WTC11 (cell line): ENCODE measurements at regions not wholly inside any gene's neighbourhood (a gene's known extent, or its start where the extent isn't known, plus 50 kb on each side); places are given as distances from the start of the nearest gene placed in this dataset.

Source experiments
- ATAC-seq: fragments of 200-7000 bp; cut with Tn5 transposase; 2 replicates; pipeline ENCODE4 v1.10.0; 2021; ENCODE audit warnings: mild to moderate bottlenecking, moderate library complexity
- CTCF ChIA-PET: fragments of 300-600 bp; sonication (Branson Sonifier 250); formaldehyde crosslinking; loops from one replicate; lab custom pipeline; 2021; ENCODE audit warnings: antibody characterized with exemption; lab: Charles Lee
- POLR2A ChIA-PET: fragments of 350-600 bp; sonication (Branson Sonifier 250); formaldehyde crosslinking; loops from one replicate; lab custom pipeline; 2021; ENCODE audit warnings: antibody characterized with exemption; lab: Charles Lee
- DNase-seq: peaks from one replicate; pipeline ENCODE4 v3.0.0; 2021; ENCODE audit warnings: low spot score
- H3K27ac Mint-ChIP-seq: 2 replicates; pipeline ENCODE4 v1.8.0; 2021; ENCODE audit warnings: mixed read lengths
- H3K27me3 Mint-ChIP-seq: 2 replicates; pipeline ENCODE4 v1.8.0; 2021; ENCODE audit warnings: low read depth, mild to moderate bottlenecking, moderate library complexity, mixed read lengths
- H3K36me3 Mint-ChIP-seq: 2 replicates; pipeline ENCODE4 v1.8.0; 2021; ENCODE audit warnings: mixed read lengths
- H3K4me1 Mint-ChIP-seq: 2 replicates; pipeline ENCODE4 v1.8.0; 2022; ENCODE audit warnings: mixed read lengths
- H3K4me3 Mint-ChIP-seq: 2 replicates; pipeline ENCODE4 v1.8.0; 2021; ENCODE audit warnings: mild to moderate bottlenecking, moderate library complexity, mixed read lengths
- H3K9me3 Mint-ChIP-seq: 2 replicates; pipeline ENCODE4 v1.8.0; 2021; ENCODE audit warnings: mixed read lengths
- EMX1 ChIP-seq: fragments of 250-450 bp; sonication (Bioruptor Pico); IDR thresholded peaks from 2 replicates; pipeline ENCODE4 v1.8.0; 2021; ENCODE audit warnings: mild to moderate bottlenecking
- FOXJ3 ChIP-seq: sonication (generic); formaldehyde crosslinking; IDR thresholded peaks from 2 replicates; pipeline ENCODE4 v1.9.0; 2021; ENCODE audit warnings: missing genetic modification reagents, mild to moderate bottlenecking, borderline replicate concordance
- GABPB1 ChIP-seq: sonication (generic); formaldehyde crosslinking; IDR thresholded peaks from 2 replicates; pipeline ENCODE4 v1.8.1; 2023; ENCODE audit warnings: mild to moderate bottlenecking, missing genetic modification reagents
- KAT7 ChIP-seq: sonication (generic); formaldehyde crosslinking; IDR thresholded peaks from 2 replicates; pipeline ENCODE4 v1.8.1; 2023; ENCODE audit warnings: missing genetic modification reagents, mild to moderate bottlenecking, borderline replicate concordance
- TCF7 ChIP-seq: sonication (generic); formaldehyde crosslinking; IDR thresholded peaks from 2 replicates; pipeline ENCODE4 v1.8.0; 2022; ENCODE audit warnings: mild to moderate bottlenecking, low read depth, missing genetic modification reagents, moderate library complexity
- TEAD4 ChIP-seq: sonication (generic); formaldehyde crosslinking; IDR thresholded peaks from 2 replicates; pipeline ENCODE4 v1.8.0; 2022; ENCODE audit warnings: mild to moderate bottlenecking, missing genetic modification reagents
- ZNF138 ChIP-seq: sonication (generic); formaldehyde crosslinking; conservative IDR thresholded peaks from 2 replicates; pipeline ENCODE4 v1.8.1; 2022; ENCODE audit warnings: mild to moderate bottlenecking, moderate library complexity, missing genetic modification reagents
- ZNF232 ChIP-seq: sonication (generic); formaldehyde crosslinking; IDR thresholded peaks from 2 replicates; pipeline ENCODE4 v1.8.0; 2022; ENCODE audit warnings: mild to moderate bottlenecking, missing genetic modification reagents
- TF ChIP-seq, protein P1 (sequence below): fragments of 250-450 bp; sonication (Bioruptor Pico); IDR thresholded peaks from 2 replicates; pipeline ENCODE4 v1.9.0; 2021; ENCODE audit warnings: mild to moderate bottlenecking, borderline replicate concordance
- TF ChIP-seq, protein P2 (sequence below): fragments of 250-450 bp; sonication (Bioruptor Pico); IDR thresholded peaks from 2 replicates; pipeline ENCODE4 v2.1.2; 2022; ENCODE audit warnings: mild to moderate bottlenecking, moderate library complexity
- TF ChIP-seq, protein P3 (sequence below): sonication (generic); formaldehyde crosslinking; IDR thresholded peaks from 2 replicates; pipeline ENCODE4 v1.8.0; 2022; ENCODE audit warnings: missing genetic modification reagents
- TF ChIP-seq, protein P4 (sequence below): sonication (generic); formaldehyde crosslinking; IDR thresholded peaks from 2 replicates; pipeline ENCODE4 v1.8.0; 2023; ENCODE audit warnings: mild to moderate bottlenecking, missing genetic modification reagents
- TF ChIP-seq, protein P5 (sequence below): sonication (generic); formaldehyde crosslinking; IDR thresholded peaks from 2 replicates; pipeline ENCODE4 v1.8.0; 2023; ENCODE audit warnings: missing genetic modification reagents, mild to moderate bottlenecking, borderline replicate concordance
- TF ChIP-seq, protein P6 (sequence below): sonication (generic); formaldehyde crosslinking; IDR thresholded peaks from 2 replicates; pipeline ENCODE4 v1.8.0; 2022; ENCODE audit warnings: mild to moderate bottlenecking, missing genetic modification reagents
- TF ChIP-seq, protein P7 (sequence below): sonication (generic); formaldehyde crosslinking; IDR thresholded peaks from 2 replicates; pipeline ENCODE4 v1.8.1; 2022; ENCODE audit warnings: mild to moderate bottlenecking, moderate library complexity, missing genetic modification reagents
- TF ChIP-seq, protein P8 (sequence below): sonication (generic); formaldehyde crosslinking; IDR thresholded peaks from 2 replicates; pipeline ENCODE4 v1.8.1; 2022; ENCODE audit warnings: low read depth, mild to moderate bottlenecking, moderate library complexity, missing genetic modification reagents, borderline replicate concordance

DNA sequence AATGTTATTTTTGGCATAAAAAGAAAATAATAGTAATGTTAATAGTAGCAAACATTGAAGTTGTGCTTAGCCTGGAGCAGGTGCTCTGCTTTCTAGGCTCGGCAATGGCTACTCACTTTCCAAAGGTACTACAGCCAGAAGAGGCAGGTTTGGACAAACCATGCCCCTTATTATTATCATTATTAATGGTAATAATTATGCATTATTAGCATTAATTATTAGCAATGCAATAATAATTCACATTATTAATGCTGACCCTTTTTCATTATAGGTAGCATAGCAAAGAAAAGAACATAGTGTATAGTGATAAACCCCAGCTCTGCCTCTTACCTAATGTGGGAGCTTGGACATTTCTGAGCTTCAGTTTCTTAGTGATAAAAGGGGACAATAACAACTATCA lies 171.4 kb downstream of the EDEM1 start:
- ChIA-PET POLR2A (interaction anchor here (0.6 kb wide), 1 partner anchor 1723 kb away, joined by 3 read pairs; no protein-coding TSS in a partner anchor), CTCF (no interaction called here)
- no peaks in the 10 kb centered on the region for H3K4me1 Mint-ChIP-seq
- DNase-seq (no peak), ATAC-seq (no peak)
- no peak overlapping the region for H3K27ac Mint-ChIP-seq
- peaks cover 19% of the 10 kb centered on the region for H3K36me3 Mint-ChIP-seq
- H3K27me3 Mint-ChIP-seq: peaks cover 4% of the 10 kb centered on the region
- no peak overlapping the region for H3K4me3 Mint-ChIP-seq
- TF ChIP-seq, protein P1, sequence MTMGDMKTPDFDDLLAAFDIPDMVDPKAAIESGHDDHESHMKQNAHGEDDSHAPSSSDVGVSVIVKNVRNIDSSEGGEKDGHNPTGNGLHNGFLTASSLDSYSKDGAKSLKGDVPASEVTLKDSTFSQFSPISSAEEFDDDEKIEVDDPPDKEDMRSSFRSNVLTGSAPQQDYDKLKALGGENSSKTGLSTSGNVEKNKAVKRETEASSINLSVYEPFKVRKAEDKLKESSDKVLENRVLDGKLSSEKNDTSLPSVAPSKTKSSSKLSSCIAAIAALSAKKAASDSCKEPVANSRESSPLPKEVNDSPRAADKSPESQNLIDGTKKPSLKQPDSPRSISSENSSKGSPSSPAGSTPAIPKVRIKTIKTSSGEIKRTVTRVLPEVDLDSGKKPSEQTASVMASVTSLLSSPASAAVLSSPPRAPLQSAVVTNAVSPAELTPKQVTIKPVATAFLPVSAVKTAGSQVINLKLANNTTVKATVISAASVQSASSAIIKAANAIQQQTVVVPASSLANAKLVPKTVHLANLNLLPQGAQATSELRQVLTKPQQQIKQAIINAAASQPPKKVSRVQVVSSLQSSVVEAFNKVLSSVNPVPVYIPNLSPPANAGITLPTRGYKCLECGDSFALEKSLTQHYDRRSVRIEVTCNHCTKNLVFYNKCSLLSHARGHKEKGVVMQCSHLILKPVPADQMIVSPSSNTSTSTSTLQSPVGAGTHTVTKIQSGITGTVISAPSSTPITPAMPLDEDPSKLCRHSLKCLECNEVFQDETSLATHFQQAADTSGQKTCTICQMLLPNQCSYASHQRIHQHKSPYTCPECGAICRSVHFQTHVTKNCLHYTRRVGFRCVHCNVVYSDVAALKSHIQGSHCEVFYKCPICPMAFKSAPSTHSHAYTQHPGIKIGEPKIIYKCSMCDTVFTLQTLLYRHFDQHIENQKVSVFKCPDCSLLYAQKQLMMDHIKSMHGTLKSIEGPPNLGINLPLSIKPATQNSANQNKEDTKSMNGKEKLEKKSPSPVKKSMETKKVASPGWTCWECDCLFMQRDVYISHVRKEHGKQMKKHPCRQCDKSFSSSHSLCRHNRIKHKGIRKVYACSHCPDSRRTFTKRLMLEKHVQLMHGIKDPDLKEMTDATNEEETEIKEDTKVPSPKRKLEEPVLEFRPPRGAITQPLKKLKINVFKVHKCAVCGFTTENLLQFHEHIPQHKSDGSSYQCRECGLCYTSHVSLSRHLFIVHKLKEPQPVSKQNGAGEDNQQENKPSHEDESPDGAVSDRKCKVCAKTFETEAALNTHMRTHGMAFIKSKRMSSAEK (CRISPR knock-in tag): no peak
- TF ChIP-seq EMX1: no peak
- no peak for TF ChIP-seq TEAD4 (CRISPR knock-in tag)
- no peak for TF ChIP-seq TCF7 (CRISPR knock-in tag)
- TF ChIP-seq, protein P2, sequence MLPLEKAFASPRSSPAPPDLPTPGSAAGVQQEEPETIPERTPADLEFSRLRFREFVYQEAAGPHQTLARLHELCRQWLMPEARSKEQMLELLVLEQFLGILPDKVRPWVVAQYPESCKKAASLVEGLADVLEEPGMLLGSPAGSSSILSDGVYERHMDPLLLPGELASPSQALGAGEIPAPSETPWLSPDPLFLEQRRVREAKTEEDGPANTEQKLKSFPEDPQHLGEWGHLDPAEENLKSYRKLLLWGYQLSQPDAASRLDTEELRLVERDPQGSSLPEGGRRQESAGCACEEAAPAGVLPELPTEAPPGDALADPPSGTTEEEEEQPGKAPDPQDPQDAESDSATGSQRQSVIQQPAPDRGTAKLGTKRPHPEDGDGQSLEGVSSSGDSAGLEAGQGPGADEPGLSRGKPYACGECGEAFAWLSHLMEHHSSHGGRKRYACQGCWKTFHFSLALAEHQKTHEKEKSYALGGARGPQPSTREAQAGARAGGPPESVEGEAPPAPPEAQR: no peak
- TF ChIP-seq ZNF138 (CRISPR knock-in tag): no peak
- no peak for TF ChIP-seq GABPB1
- no peak for TF ChIP-seq KAT7
- TF ChIP-seq, protein P3, sequence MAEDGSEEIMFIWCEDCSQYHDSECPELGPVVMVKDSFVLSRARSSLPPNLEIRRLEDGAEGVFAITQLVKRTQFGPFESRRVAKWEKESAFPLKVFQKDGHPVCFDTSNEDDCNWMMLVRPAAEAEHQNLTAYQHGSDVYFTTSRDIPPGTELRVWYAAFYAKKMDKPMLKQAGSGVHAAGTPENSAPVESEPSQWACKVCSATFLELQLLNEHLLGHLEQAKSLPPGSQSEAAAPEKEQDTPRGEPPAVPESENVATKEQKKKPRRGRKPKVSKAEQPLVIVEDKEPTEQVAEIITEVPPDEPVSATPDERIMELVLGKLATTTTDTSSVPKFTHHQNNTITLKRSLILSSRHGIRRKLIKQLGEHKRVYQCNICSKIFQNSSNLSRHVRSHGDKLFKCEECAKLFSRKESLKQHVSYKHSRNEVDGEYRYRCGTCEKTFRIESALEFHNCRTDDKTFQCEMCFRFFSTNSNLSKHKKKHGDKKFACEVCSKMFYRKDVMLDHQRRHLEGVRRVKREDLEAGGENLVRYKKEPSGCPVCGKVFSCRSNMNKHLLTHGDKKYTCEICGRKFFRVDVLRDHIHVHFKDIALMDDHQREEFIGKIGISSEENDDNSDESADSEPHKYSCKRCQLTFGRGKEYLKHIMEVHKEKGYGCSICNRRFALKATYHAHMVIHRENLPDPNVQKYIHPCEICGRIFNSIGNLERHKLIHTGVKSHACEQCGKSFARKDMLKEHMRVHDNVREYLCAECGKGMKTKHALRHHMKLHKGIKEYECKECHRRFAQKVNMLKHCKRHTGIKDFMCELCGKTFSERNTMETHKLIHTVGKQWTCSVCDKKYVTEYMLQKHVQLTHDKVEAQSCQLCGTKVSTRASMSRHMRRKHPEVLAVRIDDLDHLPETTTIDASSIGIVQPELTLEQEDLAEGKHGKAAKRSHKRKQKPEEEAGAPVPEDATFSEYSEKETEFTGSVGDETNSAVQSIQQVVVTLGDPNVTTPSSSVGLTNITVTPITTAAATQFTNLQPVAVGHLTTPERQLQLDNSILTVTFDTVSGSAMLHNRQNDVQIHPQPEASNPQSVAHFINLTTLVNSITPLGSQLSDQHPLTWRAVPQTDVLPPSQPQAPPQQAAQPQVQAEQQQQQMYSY (CRISPR knock-in tag): no peak
- no peak for TF ChIP-seq FOXJ3 (CRISPR knock-in tag)
- no peak for TF ChIP-seq ZNF232
- TF ChIP-seq, protein P4, sequence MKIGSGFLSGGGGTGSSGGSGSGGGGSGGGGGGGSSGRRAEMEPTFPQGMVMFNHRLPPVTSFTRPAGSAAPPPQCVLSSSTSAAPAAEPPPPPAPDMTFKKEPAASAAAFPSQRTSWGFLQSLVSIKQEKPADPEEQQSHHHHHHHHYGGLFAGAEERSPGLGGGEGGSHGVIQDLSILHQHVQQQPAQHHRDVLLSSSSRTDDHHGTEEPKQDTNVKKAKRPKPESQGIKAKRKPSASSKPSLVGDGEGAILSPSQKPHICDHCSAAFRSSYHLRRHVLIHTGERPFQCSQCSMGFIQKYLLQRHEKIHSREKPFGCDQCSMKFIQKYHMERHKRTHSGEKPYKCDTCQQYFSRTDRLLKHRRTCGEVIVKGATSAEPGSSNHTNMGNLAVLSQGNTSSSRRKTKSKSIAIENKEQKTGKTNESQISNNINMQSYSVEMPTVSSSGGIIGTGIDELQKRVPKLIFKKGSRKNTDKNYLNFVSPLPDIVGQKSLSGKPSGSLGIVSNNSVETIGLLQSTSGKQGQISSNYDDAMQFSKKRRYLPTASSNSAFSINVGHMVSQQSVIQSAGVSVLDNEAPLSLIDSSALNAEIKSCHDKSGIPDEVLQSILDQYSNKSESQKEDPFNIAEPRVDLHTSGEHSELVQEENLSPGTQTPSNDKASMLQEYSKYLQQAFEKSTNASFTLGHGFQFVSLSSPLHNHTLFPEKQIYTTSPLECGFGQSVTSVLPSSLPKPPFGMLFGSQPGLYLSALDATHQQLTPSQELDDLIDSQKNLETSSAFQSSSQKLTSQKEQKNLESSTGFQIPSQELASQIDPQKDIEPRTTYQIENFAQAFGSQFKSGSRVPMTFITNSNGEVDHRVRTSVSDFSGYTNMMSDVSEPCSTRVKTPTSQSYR (CRISPR knock-in tag): no peak
- TF ChIP-seq, protein P5, sequence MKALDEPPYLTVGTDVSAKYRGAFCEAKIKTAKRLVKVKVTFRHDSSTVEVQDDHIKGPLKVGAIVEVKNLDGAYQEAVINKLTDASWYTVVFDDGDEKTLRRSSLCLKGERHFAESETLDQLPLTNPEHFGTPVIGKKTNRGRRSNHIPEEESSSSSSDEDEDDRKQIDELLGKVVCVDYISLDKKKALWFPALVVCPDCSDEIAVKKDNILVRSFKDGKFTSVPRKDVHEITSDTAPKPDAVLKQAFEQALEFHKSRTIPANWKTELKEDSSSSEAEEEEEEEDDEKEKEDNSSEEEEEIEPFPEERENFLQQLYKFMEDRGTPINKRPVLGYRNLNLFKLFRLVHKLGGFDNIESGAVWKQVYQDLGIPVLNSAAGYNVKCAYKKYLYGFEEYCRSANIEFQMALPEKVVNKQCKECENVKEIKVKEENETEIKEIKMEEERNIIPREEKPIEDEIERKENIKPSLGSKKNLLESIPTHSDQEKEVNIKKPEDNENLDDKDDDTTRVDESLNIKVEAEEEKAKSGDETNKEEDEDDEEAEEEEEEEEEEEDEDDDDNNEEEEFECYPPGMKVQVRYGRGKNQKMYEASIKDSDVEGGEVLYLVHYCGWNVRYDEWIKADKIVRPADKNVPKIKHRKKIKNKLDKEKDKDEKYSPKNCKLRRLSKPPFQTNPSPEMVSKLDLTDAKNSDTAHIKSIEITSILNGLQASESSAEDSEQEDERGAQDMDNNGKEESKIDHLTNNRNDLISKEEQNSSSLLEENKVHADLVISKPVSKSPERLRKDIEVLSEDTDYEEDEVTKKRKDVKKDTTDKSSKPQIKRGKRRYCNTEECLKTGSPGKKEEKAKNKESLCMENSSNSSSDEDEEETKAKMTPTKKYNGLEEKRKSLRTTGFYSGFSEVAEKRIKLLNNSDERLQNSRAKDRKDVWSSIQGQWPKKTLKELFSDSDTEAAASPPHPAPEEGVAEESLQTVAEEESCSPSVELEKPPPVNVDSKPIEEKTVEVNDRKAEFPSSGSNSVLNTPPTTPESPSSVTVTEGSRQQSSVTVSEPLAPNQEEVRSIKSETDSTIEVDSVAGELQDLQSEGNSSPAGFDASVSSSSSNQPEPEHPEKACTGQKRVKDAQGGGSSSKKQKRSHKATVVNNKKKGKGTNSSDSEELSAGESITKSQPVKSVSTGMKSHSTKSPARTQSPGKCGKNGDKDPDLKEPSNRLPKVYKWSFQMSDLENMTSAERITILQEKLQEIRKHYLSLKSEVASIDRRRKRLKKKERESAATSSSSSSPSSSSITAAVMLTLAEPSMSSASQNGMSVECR (CRISPR knock-in tag): no peak
- TF ChIP-seq, protein P6, sequence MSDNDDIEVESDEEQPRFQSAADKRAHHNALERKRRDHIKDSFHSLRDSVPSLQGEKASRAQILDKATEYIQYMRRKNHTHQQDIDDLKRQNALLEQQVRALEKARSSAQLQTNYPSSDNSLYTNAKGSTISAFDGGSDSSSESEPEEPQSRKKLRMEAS (CRISPR knock-in tag): no peak
- TF ChIP-seq, protein P7, sequence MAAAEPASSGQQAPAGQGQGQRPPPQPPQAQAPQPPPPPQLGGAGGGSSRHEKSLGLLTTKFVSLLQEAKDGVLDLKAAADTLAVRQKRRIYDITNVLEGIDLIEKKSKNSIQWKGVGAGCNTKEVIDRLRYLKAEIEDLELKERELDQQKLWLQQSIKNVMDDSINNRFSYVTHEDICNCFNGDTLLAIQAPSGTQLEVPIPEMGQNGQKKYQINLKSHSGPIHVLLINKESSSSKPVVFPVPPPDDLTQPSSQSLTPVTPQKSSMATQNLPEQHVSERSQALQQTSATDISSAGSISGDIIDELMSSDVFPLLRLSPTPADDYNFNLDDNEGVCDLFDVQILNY (CRISPR knock-in tag): no peak
- TF ChIP-seq, protein P8, sequence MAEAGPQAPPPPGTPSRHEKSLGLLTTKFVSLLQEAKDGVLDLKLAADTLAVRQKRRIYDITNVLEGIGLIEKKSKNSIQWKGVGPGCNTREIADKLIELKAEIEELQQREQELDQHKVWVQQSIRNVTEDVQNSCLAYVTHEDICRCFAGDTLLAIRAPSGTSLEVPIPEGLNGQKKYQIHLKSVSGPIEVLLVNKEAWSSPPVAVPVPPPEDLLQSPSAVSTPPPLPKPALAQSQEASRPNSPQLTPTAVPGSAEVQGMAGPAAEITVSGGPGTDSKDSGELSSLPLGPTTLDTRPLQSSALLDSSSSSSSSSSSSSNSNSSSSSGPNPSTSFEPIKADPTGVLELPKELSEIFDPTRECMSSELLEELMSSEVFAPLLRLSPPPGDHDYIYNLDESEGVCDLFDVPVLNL (CRISPR knock-in tag): no peak
- H3K9me3 Mint-ChIP-seq: peaks cover 79% of the 10 kb centered on the region
